HG02943 (cell line): ENCODE measurements at regions not wholly inside any gene's neighbourhood (a gene's known extent, or its start where the extent isn't known, plus 50 kb on each side); places are given as distances from the start of the nearest gene placed in this dataset.
"Not testable (repeated sequence)": the region's sequence is repeated elsewhere in the genome, so short reads cannot be mapped to it uniquely, and the experiment has no call there.

Source experiments
- ATAC-seq: cut with Tn5 transposase; IDR thresholded peaks from one replicate; pipeline ENCODE4 v1.9.1; 2021; ENCODE audit warnings: mild to moderate bottlenecking, low read depth, moderate library complexity; ENCODE audit not compliant: unreplicated experiment

DNA sequence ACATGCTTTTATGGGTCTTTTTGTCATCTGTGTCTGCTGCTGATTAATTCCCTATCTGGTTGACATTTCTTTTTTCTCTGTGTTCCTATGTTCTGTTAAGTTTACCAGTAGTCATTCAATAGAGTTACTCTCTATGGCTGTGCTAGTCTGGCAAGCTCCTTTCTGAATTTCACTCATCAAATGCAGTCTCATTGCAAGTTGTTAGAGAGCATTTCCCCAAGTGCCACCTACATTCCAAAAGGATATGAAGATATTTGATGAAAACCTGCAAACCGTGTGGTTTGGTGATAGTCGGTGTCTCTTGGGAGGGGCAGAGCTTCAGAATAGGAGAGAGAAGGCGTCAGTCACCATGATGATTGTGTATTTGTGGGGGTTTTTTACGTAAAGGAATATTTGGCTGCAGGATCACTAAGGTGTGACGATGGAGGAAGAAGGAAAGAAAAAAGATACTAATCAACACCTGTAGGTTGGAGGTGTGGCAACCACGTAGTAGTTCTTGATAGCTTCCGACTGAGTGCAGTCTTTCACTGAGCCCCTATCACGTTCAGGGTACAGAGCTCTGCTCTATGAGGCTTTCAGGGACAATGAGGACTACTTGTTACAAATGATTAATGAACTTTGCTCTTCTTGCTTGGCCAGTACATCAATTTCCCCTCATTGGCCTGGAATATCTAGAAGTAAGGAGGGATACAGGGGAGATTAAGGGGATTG is 73.1 kb upstream of the TNFAIP3 start:
- ATAC-seq = no peak

DNA sequence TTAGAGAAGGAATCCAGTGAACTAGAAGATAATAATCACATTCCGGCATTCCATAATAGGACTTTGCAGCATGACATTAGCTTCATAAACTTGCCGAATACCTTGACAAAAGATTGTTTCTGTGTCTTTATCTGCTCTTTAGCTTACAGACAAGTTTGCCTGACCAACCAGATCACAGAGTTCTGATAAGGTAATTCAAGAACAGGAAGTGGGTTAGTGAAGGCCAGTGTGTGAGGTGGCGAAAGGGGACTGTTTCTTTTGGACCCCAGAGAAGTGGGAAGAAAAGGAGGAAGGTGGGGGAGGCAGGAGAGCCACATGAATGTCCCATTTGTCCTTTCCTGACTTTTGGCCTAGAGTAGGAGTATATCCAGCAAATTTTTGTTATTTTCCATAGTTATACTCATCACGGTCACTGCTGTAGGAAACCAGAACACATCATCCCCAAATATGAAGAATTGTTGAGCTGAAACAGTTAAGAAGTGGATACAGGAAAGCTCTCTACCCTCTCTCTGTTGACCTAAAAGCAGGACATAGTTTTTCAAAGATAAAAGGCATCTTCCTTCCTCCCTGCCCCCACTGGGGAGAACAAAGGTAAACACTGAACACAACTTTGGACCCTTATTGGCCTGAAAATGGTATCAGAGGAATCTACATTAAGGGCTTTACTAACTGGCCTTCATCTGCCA is 72.4 kb upstream of the TNFAIP3 start:
- ATAC-seq = no peak

DNA sequence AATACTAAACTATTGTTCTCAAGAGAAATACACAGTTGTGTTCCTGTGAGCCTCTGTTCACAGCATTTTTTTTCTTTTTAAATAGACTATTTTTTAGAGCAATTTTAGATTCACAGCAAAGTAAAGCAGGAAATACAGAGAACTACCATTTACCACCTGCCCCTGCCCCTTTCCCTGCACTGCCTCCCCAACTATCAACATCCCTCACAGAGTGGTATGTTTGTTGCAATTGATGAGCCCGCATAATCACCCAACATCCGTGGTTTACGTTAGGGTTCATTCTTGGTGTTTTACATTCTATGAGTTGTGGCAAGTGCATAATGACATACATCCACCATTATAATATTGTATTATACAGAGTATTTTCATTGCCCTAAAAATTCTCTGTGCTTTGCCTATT is 71.6 kb upstream of the TNFAIP3 start:
- no peak for ATAC-seq

DNA sequence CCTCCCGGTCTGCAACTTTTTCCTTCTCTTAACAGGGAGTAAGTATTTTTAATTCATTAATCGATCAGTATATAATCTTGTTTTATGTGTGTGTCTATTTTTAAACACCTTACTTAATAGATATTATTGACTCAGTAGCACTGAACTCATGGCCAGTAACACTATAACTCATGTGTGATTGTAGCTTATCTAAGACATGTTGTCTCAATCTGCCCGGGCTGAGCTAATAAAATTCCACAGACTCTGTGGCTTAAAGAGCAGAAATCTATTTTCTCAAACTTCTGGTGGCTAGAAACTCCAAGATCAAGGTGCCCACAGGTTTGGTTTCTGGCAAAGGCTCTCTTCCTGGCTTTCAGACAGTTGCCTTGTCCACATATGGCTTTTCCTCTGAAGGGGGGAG is 68.8 kb upstream of the TNFAIP3 start:
- no peak for ATAC-seq

DNA sequence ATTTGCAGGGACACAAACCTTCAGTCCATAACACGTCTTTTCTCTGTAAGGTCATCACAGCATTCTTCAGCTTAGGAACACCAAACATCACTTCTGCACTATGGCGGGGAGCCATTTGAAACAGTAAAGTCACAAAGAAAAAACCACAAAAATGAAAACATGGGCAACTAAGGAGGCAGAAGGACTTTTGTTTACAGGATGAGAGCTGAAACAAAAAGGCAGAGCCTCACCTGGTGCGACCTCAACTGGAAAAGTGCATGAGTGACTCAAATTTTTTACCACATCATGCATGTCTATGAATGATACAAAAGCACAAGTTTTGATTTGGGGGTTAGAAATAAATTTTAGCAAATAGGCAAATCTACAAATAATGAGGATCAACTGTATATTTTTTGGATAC is 68.2 kb upstream of the TNFAIP3 start:
- no peak for ATAC-seq

DNA sequence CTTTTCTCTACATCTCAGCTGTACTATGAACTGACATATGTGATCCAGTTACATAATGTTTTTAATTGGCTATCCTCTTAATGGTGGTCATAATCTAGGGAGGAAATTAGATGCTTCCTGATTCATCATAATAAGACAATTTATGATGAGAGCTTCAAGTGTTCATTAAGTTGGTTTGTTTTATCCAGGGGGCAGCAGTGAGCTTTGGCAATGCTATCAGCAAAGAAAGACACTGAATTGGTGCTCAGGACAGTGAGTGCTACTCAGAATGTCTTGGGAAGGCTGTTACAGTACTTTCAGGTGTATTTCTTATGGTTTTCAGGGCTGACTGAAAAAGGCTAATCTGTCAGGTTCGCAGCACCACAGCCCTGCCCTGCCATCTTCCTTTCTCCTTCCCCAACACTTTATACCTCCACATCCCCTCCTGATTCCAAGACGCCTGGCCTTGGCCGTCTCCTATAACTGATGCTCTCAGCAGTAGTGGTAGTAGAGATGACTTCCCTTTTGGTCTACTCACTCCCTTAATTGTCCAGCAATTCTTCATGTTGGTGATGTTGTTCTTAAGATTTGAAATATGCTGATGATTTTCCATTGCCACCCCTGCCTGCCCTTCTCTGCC is 67.0 kb upstream of the TNFAIP3 start:
- ATAC-seq = no peak

DNA sequence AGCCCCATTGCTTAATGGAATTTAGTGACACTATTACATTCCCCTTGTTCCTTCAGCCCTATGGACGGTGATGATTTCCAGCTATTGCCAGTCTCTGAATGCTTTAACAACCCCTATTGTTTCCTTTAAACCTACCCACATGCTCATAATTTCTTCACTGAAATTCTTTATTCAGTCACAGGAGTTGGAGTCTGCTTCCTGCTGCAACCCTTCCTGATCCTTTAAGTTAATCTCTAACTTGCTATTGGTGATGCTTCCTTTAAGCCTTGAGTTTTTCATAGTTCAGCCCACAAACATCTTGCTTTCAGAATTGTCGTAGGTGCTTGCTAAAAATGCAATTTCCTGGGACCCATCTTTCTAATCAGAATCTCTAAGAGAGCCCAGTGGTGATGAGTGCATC is 66.3 kb upstream of the TNFAIP3 start:
- no peak for ATAC-seq

DNA sequence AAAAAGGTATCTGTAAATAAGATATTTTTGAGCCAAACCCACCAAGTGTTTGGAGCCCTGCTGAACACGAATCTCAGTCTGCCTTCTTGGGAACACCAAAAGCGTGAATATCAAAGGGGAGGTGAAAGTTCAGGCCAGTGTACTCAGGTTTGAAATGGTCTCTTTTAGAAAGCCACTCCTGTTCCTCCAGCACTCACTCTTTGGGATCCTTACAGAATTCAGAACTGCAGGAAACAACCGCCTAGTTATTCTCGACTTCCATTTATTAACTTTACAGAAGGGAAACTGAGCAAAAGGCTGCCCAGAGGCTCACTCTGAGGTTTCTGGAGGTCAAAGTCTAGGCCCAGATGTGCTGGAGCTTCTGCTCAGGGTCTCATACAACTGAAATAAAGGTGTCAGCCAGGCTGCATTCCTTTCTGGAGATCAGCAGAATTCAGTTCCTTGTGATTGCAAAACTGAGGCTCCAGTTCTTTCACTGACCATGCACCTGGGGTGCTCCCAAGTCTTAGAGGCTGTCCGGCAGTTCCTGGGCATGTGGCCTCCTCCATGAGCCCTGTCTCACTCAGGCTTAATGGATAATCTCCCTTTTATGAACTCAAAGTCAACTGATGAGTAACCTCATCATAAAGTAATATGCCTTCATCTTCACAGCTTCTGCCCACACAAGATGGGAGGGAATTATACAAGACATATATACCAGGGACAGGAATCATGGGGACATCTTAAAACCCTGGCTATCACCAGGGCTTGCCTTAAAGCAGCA is 65.5 kb upstream of the TNFAIP3 start:
- ATAC-seq = no peak

DNA sequence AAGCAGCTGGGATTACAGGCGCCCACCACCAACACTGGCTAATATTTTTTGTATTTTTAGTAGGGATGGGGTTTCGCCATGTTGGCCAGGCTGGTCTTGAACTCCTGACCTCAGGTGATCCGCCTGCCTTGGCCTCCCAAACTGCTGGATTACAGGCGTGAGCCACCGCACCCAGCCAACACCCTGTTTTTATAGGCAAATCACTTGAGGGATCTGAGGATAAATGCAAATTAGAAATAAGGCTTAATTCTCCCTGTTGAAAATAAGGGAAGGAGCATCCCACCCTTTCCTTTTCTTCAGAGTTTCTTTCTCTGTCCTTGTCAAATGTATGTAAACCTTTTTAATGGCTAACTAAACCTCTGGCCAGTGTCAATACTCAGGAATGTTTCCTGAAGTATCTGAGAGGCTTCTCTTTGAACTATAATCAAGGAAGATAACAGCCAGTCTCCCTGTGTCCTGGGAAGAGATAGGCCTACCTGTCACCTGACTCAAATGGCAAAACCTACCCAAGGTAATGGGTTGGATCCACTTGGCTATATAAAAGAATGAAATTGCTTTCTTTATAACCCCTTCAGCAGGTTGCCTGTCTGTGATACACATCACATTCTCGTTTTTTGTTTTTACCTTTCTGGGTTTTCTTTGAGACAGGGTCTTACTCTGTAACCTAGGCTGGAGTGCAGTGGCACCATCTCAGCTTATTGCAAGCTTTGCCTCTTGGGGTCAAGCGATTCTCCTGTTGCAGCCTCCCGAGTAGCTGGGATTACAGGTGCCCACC is 64.5 kb upstream of the TNFAIP3 start:
- no peak for ATAC-seq

DNA sequence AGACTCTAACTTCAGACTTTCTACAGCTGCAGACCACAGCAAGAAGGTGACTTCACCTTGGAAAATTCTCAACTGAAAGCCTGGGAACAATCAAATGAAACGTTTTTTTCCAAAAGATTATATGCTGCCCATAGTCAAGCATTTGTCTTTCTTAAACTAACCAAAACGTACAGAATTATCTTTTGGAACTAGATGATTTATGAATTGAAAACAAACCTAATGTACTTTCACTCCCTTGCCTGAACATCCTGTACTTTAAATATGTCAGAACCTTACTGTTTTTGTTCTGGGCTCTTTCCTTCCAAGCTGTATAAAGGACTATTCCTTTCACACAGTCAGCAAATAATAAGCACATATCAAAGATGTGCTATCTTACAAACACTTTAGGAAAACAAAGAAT is 62.4 kb upstream of the TNFAIP3 start:
- no peak for ATAC-seq

DNA sequence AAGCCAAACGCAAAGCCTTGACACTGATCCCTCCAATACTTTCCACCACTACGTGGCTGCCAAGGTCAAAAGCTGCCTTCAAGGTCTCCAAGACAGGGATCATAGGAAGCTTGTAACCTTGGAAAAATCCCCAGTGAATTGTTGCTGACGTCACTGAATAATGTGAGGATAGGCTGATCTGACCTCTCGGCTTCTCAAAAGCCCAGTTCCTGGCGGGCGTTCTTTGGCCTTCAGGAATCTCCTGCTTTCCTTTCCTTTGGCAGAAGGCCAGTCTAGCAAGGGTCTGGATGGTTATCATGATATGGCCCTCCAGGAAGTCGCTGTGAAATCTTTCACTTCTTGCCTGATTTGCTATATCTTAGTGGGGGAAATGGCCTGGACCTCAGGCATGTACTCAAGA is 61.4 kb upstream of the TNFAIP3 start:
- no peak for ATAC-seq

DNA sequence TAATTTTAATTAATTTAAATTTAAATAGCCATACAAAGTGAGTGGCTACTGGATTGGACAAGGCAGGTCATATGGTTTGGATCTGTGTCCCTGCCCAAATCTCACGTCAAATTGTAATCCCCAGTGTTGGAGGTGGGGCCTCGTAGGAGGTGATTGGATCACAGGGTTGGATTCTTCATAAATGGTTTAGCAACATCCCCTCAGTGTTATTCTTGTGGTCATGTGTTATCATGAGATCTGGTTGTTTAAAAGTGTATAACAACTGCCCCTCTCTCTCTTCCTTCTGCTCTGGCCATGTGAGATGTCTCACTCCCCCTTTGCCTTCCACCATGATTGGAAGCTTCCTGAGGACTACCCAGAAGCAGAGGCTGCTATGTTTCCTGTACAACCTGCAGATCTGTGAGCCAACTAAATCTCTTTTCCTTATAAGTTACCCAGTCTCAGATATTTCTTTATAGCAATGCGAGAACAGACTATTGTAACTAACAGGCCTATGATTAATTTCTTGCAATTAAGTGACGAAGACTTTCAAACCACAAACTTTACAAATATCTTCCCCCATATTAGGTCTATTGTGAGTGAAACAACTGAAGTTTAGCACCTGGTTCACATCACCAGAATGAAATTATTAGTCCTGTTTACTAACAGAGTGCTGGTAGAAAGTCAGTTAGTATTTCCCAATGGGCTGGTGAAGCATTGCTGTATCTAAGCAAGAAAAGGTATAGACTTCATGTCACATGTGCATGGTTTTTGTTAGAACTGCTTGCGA is 60.0 kb upstream of the TNFAIP3 start:
- ATAC-seq = no peak

DNA sequence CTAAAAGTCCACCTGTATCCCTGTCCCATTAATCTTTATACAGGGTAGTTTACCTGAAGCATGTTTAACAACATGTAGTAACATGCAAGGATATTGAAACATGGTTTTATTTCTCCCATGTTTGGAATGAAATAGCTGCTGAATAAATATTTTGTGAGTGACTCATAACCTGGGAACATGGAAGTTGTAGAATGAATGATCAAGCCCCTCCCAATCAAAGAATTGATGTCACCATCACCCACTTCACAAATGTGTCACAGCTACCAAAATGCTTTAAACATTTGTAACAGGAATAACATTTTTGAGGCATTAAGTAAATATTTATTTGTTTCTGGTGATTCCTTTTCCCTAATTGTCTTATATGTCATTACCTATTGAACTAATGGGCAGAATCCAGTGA is 58.9 kb upstream of the TNFAIP3 start:
- ATAC-seq = no peak

DNA sequence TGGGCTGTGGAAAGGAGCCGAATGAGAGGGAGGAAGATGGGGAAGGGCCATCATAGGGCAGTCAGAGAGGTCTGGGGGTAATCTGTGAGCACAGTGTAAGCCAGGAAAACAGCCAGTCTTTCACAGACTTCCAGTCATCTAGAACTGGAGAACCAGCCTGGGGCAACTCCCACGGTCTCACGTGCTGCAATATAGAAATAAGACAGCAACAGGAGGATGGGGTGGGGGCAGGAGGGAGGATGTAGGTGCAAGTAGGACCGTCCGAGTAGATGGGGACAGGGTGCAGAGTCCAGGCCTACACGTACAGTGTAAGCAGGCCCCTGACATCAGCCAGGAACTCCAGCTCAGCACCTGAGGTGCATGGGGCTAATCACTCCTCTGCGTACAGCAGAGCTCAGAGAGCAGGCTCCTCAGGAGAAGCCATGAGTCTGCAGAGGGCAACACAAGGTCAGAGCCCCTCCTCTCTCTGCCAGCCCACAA is 58.2 kb upstream of the TNFAIP3 start:
- no peak for ATAC-seq

DNA sequence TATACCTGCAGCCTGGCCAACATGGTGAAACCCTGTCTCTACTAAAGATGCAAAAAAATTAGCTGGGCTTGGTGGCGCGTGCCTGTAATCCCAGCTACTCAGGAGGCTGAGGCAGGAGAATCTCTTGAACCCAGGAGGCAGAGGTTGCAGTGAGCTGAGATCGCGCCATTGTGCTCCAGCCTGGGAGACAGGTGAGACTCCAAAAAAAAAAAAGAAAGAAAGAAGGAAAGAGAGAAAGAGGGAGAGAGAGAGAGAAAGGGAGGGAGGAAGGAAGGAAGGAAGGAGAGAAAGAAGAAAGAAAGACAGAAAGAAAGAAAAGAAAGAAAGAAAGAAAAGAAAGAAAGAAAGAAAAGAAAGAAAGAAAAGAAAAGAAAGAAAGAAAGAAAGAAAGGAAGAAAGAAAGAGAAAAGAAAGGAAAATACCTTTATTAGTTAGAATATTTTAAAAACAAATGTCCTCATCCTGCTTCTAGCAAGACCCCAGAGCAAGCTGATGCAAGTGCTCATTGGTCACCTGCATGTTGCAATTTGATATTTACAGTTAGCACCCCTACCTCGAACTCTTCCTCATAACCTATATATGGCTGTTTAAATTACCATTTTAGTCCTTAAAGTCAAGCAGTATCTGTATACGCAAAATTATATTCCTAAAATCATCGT is 57.0 kb upstream of the TNFAIP3 start:
- not testable (repeated sequence) for ATAC-seq

DNA sequence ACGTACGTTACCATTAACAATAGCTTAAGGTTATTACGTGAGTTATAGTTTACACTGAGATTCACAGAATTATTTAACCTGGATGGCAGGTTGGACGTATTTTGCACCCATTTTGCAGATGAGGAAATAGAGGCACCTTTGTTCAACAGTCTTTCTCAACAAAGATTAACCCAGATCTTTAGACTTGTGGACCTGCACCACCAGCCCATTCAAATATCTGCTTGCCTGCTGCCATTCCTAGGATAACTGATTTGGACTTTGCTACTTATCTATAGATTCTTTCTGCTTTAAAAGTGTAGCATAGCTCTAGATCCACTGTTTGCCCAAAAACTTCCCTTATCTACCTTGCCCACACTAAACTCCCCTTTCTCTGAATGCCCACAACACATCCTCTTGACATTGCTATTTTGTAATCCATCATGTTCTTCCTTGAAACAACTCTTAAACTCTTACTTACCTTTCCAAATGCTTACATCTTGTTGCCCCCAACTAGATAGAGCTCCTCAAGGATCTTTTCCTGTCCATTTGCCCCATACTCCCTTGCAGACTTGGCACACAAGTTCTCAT is 56.4 kb upstream of the TNFAIP3 start:
- ATAC-seq = no peak

DNA sequence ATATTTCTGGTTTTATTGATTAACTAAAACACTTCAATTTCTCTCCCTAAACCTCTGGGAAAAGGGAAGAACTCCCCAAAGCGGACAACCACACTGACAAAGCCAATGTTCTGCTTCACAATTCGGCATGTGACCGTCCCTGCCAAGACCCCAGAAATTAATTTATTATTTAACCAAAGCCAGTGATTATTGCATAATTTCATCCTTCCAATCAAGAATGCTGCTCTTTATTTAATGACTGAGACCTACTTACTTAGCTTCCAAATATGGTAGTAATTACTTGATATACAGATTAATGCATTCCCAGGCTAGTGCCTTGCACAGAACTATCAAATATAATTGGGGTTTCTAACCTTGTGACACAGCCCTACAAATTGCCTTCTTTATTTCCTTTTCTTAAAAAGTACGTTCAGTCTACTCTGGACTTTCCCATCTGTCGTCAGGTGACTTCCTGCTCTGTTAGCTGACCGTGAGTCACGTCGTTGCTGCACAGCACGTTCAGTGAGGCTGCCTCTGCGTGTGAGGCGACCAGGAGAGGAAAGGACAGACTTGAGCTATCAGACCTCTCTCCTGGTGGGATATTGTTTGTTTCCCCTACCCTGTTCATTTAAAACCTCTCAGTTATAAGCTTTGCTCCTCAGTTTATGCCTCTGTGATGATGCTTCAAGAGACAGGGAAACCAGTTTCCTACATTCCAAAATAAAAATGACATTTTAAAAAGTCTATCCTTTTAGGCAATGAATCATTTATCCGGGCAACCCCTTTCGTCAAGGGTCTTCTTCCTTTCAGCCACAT is 55.7 kb upstream of the TNFAIP3 start:
- ATAC-seq = peak; percentile 93
